NB4 (cell line): ENCODE measurements at regions not wholly inside any gene's neighbourhood (a gene's known extent, or its start where the extent isn't known, plus 50 kb on each side); places are given as distances from the start of the nearest gene placed in this dataset.

Experiments used
- DNase-seq: peaks from one replicate; pipeline ENCODE4 v3.0.0; 2010; ENCODE audit warnings: low read depth
- H3K4me3 ChIP-seq: one replicate; pipeline ENCODE4 v1.5.1; 2011; ENCODE audit warnings: mild to moderate bottlenecking, low read depth, low read length, moderate library complexity
- CTCF ChIP-seq: IDR thresholded peaks from one replicate; pipeline ENCODE4 v1.5.1; 2012; ENCODE audit warnings: low read depth, low read length
- MAX ChIP-seq: IDR thresholded peaks from 2 replicates; pipeline ENCODE4 v1.6.1; 2011; ENCODE audit warnings: low read depth, low read length
- MYC ChIP-seq: IDR thresholded peaks from 2 replicates; pipeline ENCODE4 v1.6.1; 2011; ENCODE audit warnings: low read depth, low read length
- POLR2A ChIP-seq: IDR thresholded peaks from 2 replicates; pipeline ENCODE4 v1.6.1; 2011; ENCODE audit warnings: mild to moderate bottlenecking; ENCODE audit not compliant: insufficient read length; ENCODE audit errors: extremely low read depth

GRCh38 chr4:13701937-13702446 lies 74.5 kb upstream of the BOD1L1 start:
- TF ChIP-seq POLR2A (no peak), MAX (no peak), MYC (no peak)
- H3K4me3 ChIP-seq = no peak overlapping the region
- peak; percentile 30 for DNase-seq

GRCh38 chr4:13703096-13703495 lies 75.6 kb upstream of the BOD1L1 start:
- H3K4me3 ChIP-seq = no peak overlapping the region
- no peak for DNase-seq
- TF ChIP-seq CTCF = no peak
- TF ChIP-seq MAX = no peak
- TF ChIP-seq MYC = no peak
- no peak for TF ChIP-seq POLR2A

- no peak overlapping the region for H3K4me3 ChIP-seq
- TF ChIP-seq POLR2A (no peak), CTCF (no peak), MAX (no peak), MYC (no peak)
- DNase-seq = peak; percentile 47
These were observed 76.5 kb upstream of the BOD1L1 start for GRCh38 chr4:13704035-13704434.

- DNase-seq = no peak
- no peak for TF ChIP-seq MAX
- no peak for TF ChIP-seq MYC
- TF ChIP-seq POLR2A = no peak
- TF ChIP-seq CTCF = no peak
- no peak overlapping the region for H3K4me3 ChIP-seq
These were observed 77.2 kb upstream of the BOD1L1 start for GRCh38 chr4:13704761-13705160.

- TF ChIP-seq CTCF (no peak), MAX (no peak), MYC (no peak), POLR2A (no peak)
- H3K4me3 ChIP-seq = no peak overlapping the region
- no peak for DNase-seq
These were observed 78.1 kb upstream of the BOD1L1 start for GRCh38 chr4:13705521-13706041.

- DNase-seq = no peak
- H3K4me3 ChIP-seq = no peak overlapping the region
- TF ChIP-seq MYC = no peak
- TF ChIP-seq POLR2A = no peak
- no peak for TF ChIP-seq MAX
- no peak for TF ChIP-seq CTCF
These were observed 78.6 kb upstream of the BOD1L1 start for GRCh38 chr4:13706120-13706519.
